MM.1S (cell line): ENCODE measurements at regions not wholly inside any gene's neighbourhood (a gene's known extent, or its start where the extent isn't known, plus 50 kb on each side); places are given as distances from the start of the nearest gene placed in this dataset.

Experiments used
- CTCF ChIP-seq: fragments of 300-600 bp; sonication (generic); IDR thresholded peaks from 2 replicates; pipeline ENCODE4 v1.5.1; 2016; ENCODE audit warnings: antibody characterized with exemption, low read length, mixed read lengths
- EZH2 ChIP-seq: fragments of 300-600 bp; sonication (generic); optimal IDR thresholded peaks from 2 replicates; pipeline ENCODE3; 2017; ENCODE audit warnings: low read depth, mild to moderate bottlenecking, antibody characterized with exemption, low read length, mixed read lengths

DNA sequence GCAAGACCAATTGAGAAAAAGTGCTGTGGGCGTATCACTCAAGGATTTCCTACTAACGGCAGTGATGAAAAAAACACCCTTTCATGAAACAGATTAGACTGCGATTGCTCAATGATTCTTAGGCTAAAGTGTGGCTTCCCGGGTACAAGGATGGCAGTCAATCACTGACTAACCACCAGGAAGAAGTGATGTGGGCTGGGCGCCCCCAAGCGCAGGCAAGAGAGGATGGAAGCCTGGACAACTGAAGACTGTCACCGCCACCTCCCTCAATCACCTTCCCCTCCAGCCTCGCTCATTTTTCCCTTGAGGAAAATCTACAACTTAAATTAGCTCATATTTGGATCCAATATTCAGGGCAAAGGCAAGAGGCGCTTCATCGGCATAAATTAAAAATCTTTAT lies 707.2 kb downstream of the MTRR start:
- TF ChIP-seq EZH2 (no peak), CTCF (no peak)
